H9 (cell line): ENCODE measurements at regions not wholly inside any gene's neighbourhood (a gene's known extent, or its start where the extent isn't known, plus 50 kb on each side); places are given as distances from the start of the nearest gene placed in this dataset.

Source experiments
- DNase-seq: peaks from one replicate; pipeline ENCODE4 v3.0.0-alpha.2; 2017
- H2AFZ ChIP-seq: one replicate; pipeline ENCODE4 v1.6.1; 2013; ENCODE audit warnings: mild to moderate bottlenecking, low read length, control low read depth, moderate library complexity
- H2AK5ac ChIP-seq: 2 replicates; pipeline ENCODE4 v1.6.1; 2013; ENCODE audit warnings: low read length, control low read depth, mixed read lengths; ENCODE audit not compliant: insufficient read length
- H2BK120ac ChIP-seq: one replicate; pipeline ENCODE4 v1.6.1; 2013; ENCODE audit warnings: low read depth, mild to moderate bottlenecking, low read length, control low read depth, inconsistent platforms; ENCODE audit not compliant: poor library complexity, severe bottlenecking
- H2BK12ac ChIP-seq: 2 replicates; pipeline ENCODE4 v1.6.1; 2013; ENCODE audit warnings: low read length, control low read depth, mixed read lengths, low read depth; ENCODE audit not compliant: insufficient read length
- H2BK15ac ChIP-seq: 2 replicates; pipeline ENCODE4 v1.6.1; 2013; ENCODE audit warnings: low read depth, low read length, control low read depth
- H2BK20ac ChIP-seq: one replicate; pipeline ENCODE4 v1.6.1; 2013; ENCODE audit warnings: low read depth, mild to moderate bottlenecking, low read length, control low read depth, inconsistent platforms; ENCODE audit not compliant: poor library complexity, severe bottlenecking
- H2BK5ac ChIP-seq: 2 replicates; pipeline ENCODE4 v1.6.1; 2013; ENCODE audit warnings: low read length, control low read depth, mixed read lengths; ENCODE audit not compliant: insufficient read length
- H3K14ac ChIP-seq: 2 replicates; pipeline ENCODE4 v1.6.1; 2013; ENCODE audit warnings: low read length, control low read depth; ENCODE audit not compliant: insufficient read depth
- H3K18ac ChIP-seq: 2 replicates; pipeline ENCODE4 v1.6.1; 2013; ENCODE audit warnings: low read depth, mild to moderate bottlenecking, mixed read lengths, low read length, control low read depth; ENCODE audit not compliant: insufficient read length
- H3K23ac ChIP-seq: 2 replicates; pipeline ENCODE4 v1.6.1; 2013; ENCODE audit warnings: low read length, control low read depth, mixed read lengths, low read depth; ENCODE audit not compliant: insufficient read length
- H3K23me2 ChIP-seq: 2 replicates; pipeline ENCODE4 v1.6.1; 2013; ENCODE audit warnings: low read depth, mild to moderate bottlenecking, mixed read lengths, low read length, control low read depth; ENCODE audit not compliant: insufficient read length, poor library complexity, severe bottlenecking
- H3K27ac ChIP-seq: 2 replicates; pipeline ENCODE4 v1.5.1; 2013; ENCODE audit warnings: low read length, control low read depth, mixed read lengths, low read depth; ENCODE audit not compliant: insufficient read length
- H3K27me3 ChIP-seq: 2 replicates; pipeline ENCODE4 v1.6.1; 2013; ENCODE audit warnings: low read length, control low read depth, inconsistent platforms; ENCODE audit not compliant: insufficient read depth
- H3K4ac ChIP-seq: 2 replicates; pipeline ENCODE4 v1.6.1; 2013; ENCODE audit warnings: low read depth, mild to moderate bottlenecking, control low read depth, inconsistent platforms, low read length, moderate library complexity
- H3K4me1 ChIP-seq: 2 replicates; pipeline ENCODE4 v1.6.1; 2013; ENCODE audit warnings: low read length, control low read depth, inconsistent platforms; ENCODE audit not compliant: insufficient read depth
- H3K4me2 ChIP-seq: 2 replicates; pipeline ENCODE4 v1.6.1; 2013; ENCODE audit warnings: low read length, control low read depth, mixed read lengths; ENCODE audit not compliant: insufficient read length, insufficient read depth
- H3K56ac ChIP-seq: 2 replicates; pipeline ENCODE4 v1.6.1; 2013; ENCODE audit warnings: low read depth, mild to moderate bottlenecking, mixed read lengths, low read length, control low read depth; ENCODE audit not compliant: insufficient read length
- H3K79me1 ChIP-seq: 2 replicates; pipeline ENCODE4 v1.6.1; 2013; ENCODE audit warnings: low read depth, mild to moderate bottlenecking, moderate library complexity, low read length, control low read depth, inconsistent platforms; ENCODE audit not compliant: insufficient read depth, poor library complexity, severe bottlenecking
- H3K79me2 ChIP-seq: 2 replicates; pipeline ENCODE4 v1.6.1; 2013; ENCODE audit warnings: low read length, control low read depth, inconsistent platforms; ENCODE audit not compliant: insufficient read depth
- H3K9ac ChIP-seq: 2 replicates; pipeline ENCODE4 v1.6.1; 2013; ENCODE audit warnings: low read length, control low read depth, mixed read lengths; ENCODE audit not compliant: insufficient read length; ENCODE audit errors: extremely low read depth
- H3K9me3 ChIP-seq: one replicate; pipeline ENCODE4 v1.6.1; 2013; ENCODE audit warnings: low read depth, low read length, inconsistent platforms; ENCODE audit not compliant: control insufficient read depth
- H3T11ph ChIP-seq: one replicate; pipeline ENCODE4 v1.6.1; 2013; ENCODE audit warnings: mild to moderate bottlenecking, low read length, control low read depth, inconsistent platforms
- H4K20me1 ChIP-seq: one replicate; pipeline ENCODE4 v1.6.1; 2013; ENCODE audit not compliant: control insufficient read depth, insufficient read length, insufficient read depth
- H4K5ac ChIP-seq: 2 replicates; pipeline ENCODE4 v1.6.1; 2013; ENCODE audit warnings: low read depth, mild to moderate bottlenecking, mixed read lengths, low read length, control low read depth; ENCODE audit not compliant: insufficient read length
- H4K8ac ChIP-seq: replicated peaks from 2 replicates; pipeline ENCODE4 v1.6.1; 2013; ENCODE audit warnings: low read length, control low read depth, mixed read lengths, low read depth; ENCODE audit not compliant: insufficient read length
- H4K91ac ChIP-seq: 2 replicates; pipeline ENCODE4 v1.6.1; 2013; ENCODE audit warnings: low read depth, mild to moderate bottlenecking, moderate library complexity, mixed read lengths, low read length, control low read depth; ENCODE audit not compliant: insufficient read length
- H3K27ac Mint-ChIP-seq, 3 experiments: 2 replicates in 2 of 3; 3 replicates in 1 of 3; pipeline ENCODE4 v1.8.0; 2020 to 2021; ENCODE audit warnings: mixed read lengths in 3 of 3, mild to moderate bottlenecking in 1 of 3, moderate library complexity in 1 of 3
- H3K27me3 Mint-ChIP-seq: 2 replicates; pipeline ENCODE4 v1.8.0; 2021; ENCODE audit warnings: low read depth, mild to moderate bottlenecking, moderate library complexity, mixed read lengths
- H3K36me3 Mint-ChIP-seq, 3 experiments: 2 replicates in 2 of 3; 3 replicates in 1 of 3; pipeline ENCODE4 v1.8.0; 2020 to 2021; ENCODE audit warnings: low read depth in 3 of 3, mixed read lengths in 3 of 3; ENCODE audit not compliant: insufficient read depth in 1 of 3
- H3K4me1 Mint-ChIP-seq, 2 experiments: 2 replicates each; pipeline ENCODE4 v1.8.0; 2020; ENCODE audit warnings: mixed read lengths in 2 of 2
- H3K4me3 Mint-ChIP-seq, 2 experiments: 2 replicates in 1 of 2; 3 replicates in 1 of 2; pipeline ENCODE4 v1.8.0; 2020 to 2021; ENCODE audit warnings: mild to moderate bottlenecking in 2 of 2, mixed read lengths in 2 of 2, moderate library complexity in 1 of 2
- H3K9me3 Mint-ChIP-seq, 2 experiments: 2 replicates in 1 of 2; 3 replicates in 1 of 2; pipeline ENCODE4 v1.8.0; 2020; ENCODE audit warnings: mild to moderate bottlenecking in 2 of 2, mixed read lengths in 2 of 2, moderate library complexity in 1 of 2
- CTCF ChIP-seq: fragments of 200-600 bp; sonication (generic); conservative IDR thresholded peaks from 3 replicates; pipeline ENCODE4 v1.8.0; 2021; ENCODE audit warnings: antibody characterized with exemption, mild to moderate bottlenecking
- WGBS: extraction: QIAGEN DNeasy Blood & Tissue Kit; methylation state at CpG from one replicate; pipeline ENCODE4 v1.1.7; 2013; ENCODE audit warnings: missing lambda C conversion rate, low lambda C conversion rate, mixed read lengths; ENCODE audit not compliant: insufficient read length; ENCODE audit errors: extremely low coverage; 5-methylcytosine and 5-hydroxymethylcytosine counted together

GRCh38 chr2:12173271-12173942 lies 427.0 kb downstream of the LPIN1 start:
- Histone ChIP-seq H2AK5ac (no peak overlapping the region), H3K27ac (no peak overlapping the region), H3T11ph (no peak overlapping the region), H2BK120ac (no peak overlapping the region), H3K23me2 (no peaks in the 10 kb centered on the region), H3K56ac (no peak overlapping the region), H3K9me3 (no peaks in the 10 kb centered on the region), H3K27me3 (0 out of 2 replicates have a peak, but pooled peaks cover 1% of the 10 kb centered on the region), H2AFZ (no peak overlapping the region), H2BK12ac (no peak overlapping the region), H3K4ac (no peak overlapping the region), H3K18ac (no peak overlapping the region), H3K4me1 (no peaks in the 10 kb centered on the region), H2BK20ac (no peak overlapping the region), H4K8ac (no peak overlapping the region), H4K91ac (no peak overlapping the region), H3K79me1 (no peaks in the 10 kb centered on the region), H3K79me2 (no peaks in the 10 kb centered on the region), H4K5ac (no peak overlapping the region), H3K9ac (no peak overlapping the region), H3K14ac (no peak overlapping the region), H3K4me2 (no peak overlapping the region), H3K23ac (no peak overlapping the region), H2BK5ac (no peak overlapping the region), H4K20me1 (no peaks in the 10 kb centered on the region), H2BK15ac (no peak overlapping the region)
- WGBS: no CpG with 5 or more reads among the region's 1 CpG
- no peak for DNase-seq
- Mint-ChIP-seq H3K9me3 (no peaks in the 10 kb centered on the region), H3K27me3 (peaks cover 37% of the 10 kb centered on the region), H3K4me3 (no peak overlapping the region), H3K27ac (no peak overlapping the region), H3K4me1 (peaks cover 0 to 11% of the 10 kb centered on the region in 2 experiments; a peak in 2 of 4 replicates), H3K36me3 (no peaks in the 10 kb centered on the region)
- TF ChIP-seq CTCF: peak; percentile 40; the same call in 2 of the 3 replicates
